SIG-M5 treated with dmso at 0.1 percent for 504 hours (cell line): ENCODE measurements at regions not wholly inside any gene's neighbourhood (a gene's known extent, or its start where the extent isn't known, plus 50 kb on each side); places are given as distances from the start of the nearest gene placed in this dataset.

Experiments used
- DNase-seq: peaks from one replicate; lab custom pipeline; 2025; ENCODE audit not compliant: unreplicated experiment; lab: John Stamatoyannopoulos, UW

DNA sequence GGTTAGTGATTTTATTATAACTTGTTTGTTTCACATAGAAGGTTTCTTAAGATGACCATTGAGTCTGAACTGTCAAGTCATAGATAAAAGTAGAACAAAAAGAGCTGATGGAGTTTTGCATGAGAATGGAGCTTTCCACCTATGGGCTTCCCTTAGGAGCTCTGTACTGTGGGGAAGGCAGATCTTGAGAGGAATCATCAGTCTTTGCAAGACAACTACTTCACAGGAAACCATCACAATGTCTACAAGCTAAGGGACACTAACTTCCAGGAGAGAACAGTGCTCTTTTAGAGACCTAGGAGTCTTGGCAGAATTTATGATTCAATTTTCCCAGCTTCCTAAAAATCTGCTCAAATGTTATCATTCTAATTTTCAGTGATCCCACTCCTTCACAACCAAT lies 78.2 kb downstream of the FBXO5 start:
- DNase-seq: no peak

DNA sequence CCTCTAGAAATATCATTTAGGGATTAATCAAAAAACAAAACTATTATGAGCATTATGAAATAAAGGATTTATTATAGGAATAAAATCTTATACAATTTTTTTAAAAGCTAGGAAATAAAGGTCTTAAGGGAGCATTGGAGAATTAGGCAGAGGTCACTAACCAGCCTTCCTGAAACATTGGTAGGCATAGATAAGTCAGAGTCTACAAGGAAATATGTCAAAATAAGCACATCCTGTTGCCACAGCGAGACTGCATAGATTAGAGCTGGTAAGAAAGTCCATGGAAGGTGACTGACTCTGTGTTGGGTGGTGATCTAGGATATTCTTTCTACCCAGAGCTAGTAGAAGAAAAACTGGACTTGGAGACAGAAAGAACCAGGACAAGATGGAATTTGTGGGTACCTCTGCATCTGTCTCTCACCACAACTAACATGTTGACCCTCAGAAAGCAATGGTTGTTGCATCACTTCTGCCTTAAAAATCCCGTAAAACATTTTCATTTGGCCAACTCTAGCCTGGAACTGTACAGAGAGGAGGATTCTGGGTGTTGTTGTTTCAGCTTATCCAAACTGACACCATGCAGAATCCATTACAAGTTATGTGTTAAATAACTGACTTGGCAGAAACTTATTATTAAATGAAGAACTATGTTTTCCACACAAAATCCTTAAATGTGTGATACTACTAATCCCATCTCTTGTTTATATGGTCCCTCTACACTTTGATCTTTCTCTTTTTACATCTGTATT lies 77.1 kb downstream of the FBXO5 start:
- no peak for DNase-seq

DNA sequence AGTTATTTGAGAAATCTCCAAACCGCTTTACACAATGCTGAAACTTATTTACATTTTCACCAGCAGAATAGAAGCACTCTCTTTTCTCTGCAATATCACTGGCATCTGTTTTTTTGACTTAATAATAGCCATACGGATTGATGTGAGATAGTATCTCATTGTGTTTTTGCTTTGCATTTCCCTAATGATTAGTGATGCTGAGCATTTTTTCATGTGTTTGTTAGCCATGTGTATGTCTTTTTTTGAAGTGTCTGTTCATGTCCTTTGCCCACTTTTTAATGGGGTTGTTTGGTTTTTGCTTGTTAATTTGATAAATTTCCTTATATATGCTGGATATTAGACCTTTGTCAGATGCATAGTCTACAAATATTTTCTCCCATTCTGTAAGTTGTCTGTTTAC lies 73.6 kb downstream of the FBXO5 start:
- DNase-seq: no peak

DNA sequence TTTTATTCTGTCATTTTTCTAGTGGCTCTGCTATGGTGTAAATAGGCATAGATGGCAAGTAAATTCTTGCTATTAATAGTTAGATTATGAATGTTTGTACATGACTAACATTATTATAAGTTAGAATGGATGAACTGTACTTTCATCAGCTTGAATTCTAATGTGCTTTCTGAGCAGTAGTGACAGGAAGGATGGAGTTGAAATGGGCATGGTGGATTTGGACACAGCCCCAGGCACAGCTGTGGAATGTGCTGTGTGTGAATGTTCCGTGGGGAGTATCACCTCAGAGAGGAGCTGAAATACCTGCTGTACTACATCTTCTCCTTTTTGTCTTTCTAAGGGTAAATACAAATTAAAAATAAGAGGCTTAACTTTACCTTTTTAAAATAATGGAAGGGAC lies 66.8 kb downstream of the FBXO5 start:
- no peak for DNase-seq

DNA sequence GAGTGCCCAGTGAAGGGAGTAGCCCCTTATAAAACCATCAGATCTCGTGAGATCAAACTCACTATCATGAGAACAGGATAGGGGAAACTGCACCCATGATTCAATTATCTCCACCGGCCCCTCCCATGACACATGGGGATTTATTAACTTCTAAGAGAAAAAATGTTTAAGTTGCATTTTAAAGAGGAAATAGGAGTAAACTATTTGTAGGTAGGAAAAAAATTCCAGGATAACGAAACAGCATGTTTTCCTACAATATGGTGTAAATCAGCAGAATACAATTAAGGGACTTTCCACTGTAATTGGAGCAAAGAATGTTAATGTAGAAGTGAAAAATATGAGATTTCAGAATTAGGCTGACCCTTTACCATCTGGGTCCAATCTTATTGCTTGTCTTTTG lies 63.9 kb downstream of the FBXO5 start:
- DNase-seq: no peak

DNA sequence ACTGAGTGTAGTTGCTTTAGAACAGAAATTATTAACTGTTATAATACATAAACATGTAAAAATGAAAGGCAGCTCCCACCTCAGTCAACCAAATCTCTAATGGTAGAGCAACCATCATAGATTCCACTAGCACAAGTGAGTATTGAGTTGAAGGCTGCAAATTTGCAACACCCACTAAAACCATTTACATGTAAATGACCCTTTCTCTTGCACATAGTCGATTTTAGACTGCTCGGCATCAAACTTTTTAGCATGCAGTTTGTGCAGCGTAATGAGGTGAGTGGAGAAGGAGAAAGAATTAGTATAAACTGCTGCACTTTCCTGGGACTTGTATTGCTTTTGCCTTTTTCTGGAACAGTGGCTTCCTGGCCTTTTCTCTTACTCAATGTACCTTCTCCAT lies 62.8 kb downstream of the FBXO5 start:
- no peak for DNase-seq
